Globus pallidus (tissue), 1 donor: ENCODE measurements at regions not wholly inside any gene's neighbourhood (a gene's known extent, or its start where the extent isn't known, plus 50 kb on each side); places are given as distances from the start of the nearest gene placed in this dataset.

ENCODE experiments used
- DNase-seq: peaks from one replicate; pipeline ENCODE4 v3.0.0-alpha.2; 2015; ENCODE audit warnings: low spot score

- no peak for DNase-seq
These were observed 224.1 kb downstream of the BTG1 start for GRCh38 chr12:91921555-91921954.

- DNase-seq: no peak
These were observed 224.9 kb downstream of the BTG1 start for GRCh38 chr12:91920741-91921140.

GRCh38 chr12:91920276-91920675 is 225.4 kb downstream of the BTG1 start:
- no peak for DNase-seq

DNA sequence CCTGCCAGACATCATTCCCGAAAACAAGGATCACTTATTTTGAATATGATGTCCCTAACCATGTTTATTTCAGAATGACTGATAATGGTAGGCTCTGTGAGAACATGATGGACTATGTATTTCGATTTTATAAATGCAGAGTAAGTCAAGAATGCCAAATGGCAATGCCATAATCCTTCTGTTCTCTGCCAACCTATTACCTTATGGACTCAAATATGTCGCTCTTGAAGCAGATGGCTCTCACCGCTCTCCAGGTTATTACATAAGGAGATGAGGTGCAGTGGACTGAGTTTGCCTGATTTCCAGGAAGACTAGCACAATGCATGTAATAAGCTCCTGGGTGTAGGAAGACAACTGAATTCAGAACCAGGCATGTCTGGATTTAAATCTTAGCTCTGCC is 227.2 kb downstream of the BTG1 start:
- no peak for DNase-seq

GRCh38 chr12:91914701-91915100 is 230.9 kb downstream of the BTG1 start:
- DNase-seq: no peak

GRCh38 chr12:91913651-91914050 is 232.0 kb downstream of the BTG1 start:
- no peak for DNase-seq

DNA sequence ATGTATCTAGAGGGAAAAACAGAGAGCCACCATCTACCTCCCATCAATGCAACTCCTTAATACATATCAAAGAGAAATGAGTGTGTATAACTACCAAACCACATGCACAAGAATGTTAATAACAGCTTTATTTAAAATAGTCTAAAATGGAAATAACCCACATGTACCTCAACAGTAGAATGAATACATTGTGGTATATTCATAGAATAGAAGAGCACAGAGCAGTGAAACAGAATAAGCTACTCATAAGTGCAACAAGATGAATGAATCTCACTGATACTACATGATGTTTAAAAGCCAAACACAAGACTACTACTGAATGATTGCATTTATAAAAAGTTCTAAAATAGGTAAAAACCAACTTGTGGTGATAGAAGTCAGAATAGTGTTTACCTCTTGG is 232.5 kb downstream of the BTG1 start:
- DNase-seq: no peak

- no peak for DNase-seq
These were observed 233.5 kb downstream of the BTG1 start for GRCh38 chr12:91912178-91912577.

DNA sequence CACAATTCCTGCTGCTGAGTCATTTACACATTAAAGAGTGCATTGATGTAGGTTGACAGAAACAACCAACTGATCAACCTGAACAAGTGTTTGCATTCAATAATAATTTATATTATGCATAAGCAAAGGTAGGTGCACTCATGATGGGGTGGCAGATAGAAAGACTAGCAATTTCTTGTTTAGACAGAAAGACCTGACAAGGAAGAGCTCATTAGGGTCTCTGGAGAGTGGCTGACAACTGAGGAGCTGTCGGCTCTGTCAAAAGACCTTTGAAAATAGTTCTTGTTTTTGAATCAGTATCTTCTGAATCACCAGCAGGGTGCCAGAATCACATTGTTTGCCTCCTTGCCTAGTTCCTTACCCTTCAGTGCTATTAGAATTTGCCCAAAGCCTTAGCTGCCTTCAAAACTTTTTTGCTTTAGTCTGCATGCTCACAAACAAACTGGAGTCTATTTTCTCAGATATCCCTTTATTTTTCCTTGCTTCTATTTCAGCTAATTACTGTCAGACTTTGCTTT is 234.7 kb downstream of the BTG1 start:
- DNase-seq: no peak

DNA sequence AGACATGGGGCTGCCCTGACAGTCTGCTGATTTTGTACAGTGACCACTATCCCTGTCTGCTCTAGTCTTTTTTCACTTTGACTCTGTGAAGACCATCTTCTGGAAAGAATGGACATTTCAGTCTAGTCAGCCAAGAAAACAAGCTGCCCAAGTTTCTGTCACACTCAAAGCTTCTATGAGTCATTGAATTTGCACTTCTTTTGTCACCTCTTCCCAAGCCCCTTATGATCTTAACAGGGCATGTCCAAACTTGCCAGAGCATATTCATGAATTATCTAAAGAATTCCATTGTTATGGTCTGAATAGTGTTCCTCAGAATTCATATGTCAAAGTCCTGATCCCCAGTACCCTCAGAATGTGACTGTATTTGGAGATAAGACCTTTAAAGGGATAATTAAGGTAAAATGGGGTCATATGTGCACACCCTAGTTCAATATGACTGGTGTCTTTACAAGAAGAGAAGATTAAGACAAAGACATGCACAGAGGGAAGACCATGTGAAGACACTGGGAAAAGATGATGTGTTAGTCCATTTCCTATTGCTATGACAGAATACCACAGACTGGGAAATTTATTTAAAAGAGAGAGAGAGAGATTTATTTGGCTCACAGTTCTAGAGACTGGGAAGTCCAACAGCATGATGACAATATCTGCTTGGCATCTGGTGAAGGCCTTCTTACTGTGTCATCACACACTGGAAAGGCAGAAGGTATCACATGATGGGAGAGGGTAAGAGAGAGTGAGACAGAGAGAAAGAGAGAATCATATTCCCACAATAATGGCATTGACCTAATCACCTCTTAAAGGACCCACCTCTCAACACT is 242.6 kb downstream of the BTG1 start:
- no peak for DNase-seq

- DNase-seq: no peak
These were observed 244.1 kb downstream of the BTG1 start for GRCh38 chr12:91901381-91902074.

GRCh38 chr12:91900971-91901370 is 244.7 kb downstream of the BTG1 start:
- no peak for DNase-seq

- DNase-seq: no peak
These were observed 246.6 kb downstream of the BTG1 start for GRCh38 chr12:91899056-91899455.

- DNase-seq: no peak
These were observed 248.6 kb downstream of the BTG1 start for GRCh38 chr12:91897025-91897515.

DNA sequence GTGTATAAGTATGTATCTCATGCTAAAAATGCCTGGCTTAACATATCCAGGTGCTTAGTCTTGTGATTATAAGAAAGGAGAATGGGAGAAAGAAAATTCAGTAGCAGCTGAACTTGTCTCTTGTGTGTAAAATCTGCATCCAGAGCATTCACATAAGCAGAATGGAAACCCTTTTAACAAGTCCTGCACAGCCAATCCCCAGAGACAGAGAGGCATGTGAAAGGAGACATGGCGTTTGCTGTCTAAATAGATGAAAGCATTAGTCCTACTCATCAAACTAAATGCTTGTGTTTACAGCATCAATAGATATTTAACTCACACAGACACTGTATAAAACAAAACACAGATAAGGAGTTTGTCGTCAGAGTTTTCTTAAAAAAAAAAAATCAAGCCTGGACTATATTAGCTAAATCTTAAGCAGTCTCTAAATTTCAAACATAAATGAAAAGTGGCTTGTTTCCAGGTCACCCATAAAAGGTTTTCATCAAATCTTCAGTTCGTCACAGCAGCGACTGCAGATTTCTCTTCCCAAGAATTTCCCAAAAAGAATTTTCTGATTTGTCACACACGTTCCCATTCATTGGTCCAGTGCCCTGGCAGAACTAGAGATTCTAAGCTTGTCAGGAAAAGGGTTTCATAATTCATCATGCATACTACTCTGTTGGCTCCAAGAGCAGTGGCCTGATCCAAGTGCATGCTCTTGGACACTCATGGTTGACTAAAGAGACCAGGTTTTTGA is 249.2 kb downstream of the BTG1 start:
- no peak for DNase-seq

- no peak for DNase-seq
These were observed 250.7 kb downstream of the BTG1 start for GRCh38 chr12:91894911-91895310.

DNA sequence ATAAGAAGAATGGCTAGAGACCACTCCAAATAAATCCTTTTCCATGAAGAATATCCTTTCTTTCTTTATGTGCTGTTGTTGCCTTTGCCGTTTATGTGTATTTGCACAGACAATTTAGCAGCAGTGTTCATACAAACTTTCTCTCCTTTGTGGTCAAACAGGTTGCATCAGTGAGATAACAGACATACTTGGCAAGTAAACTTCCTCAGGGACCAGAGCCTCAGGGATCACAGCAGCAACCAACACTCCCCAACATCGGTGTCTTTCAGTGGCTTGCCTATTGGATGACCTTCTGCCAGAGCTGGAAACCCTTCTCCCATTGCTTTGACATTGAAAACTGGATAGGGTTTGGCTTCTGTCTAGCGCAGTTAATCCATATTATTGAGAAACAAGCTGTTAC is 252.2 kb downstream of the BTG1 start:
- DNase-seq: no peak

DNA sequence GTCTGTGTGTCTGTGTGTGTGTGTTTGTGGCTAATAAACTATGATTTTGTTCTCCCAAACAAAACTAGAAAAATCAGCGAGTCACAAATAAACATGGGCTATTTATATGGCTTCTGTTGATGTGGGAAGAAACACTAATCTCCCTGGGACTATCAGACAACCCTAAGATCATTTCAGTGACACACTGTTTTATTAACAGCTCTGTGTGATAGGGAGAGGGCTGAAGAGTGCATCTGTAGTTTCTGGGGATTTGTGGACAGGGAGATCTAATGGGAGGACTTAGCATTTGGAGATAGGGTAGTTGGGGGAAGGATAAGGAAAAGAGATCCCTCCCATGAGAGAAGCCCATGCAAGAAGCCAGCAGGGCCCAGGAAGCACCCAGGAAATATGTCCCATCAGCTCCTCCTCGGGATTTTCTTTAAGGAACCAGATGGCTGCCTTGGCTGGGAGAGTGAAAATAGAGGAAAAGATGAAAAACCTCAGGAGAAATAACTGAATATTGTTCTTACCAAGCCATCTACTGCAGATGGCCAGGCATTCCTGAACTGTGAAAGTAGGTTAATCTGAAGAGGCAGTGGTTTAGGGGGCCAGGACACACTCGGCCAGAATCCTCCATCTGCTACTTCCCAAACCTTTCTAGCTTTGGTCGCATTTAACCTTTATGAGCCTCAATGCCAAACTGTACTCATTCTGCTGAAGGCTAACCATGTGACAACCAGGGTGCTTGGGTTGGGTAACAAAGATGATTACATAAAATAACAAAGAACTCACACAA is 253.4 kb downstream of the BTG1 start:
- DNase-seq: no peak

- no peak for DNase-seq
These were observed 254.9 kb downstream of the BTG1 start for GRCh38 chr12:91890742-91891141.

DNA sequence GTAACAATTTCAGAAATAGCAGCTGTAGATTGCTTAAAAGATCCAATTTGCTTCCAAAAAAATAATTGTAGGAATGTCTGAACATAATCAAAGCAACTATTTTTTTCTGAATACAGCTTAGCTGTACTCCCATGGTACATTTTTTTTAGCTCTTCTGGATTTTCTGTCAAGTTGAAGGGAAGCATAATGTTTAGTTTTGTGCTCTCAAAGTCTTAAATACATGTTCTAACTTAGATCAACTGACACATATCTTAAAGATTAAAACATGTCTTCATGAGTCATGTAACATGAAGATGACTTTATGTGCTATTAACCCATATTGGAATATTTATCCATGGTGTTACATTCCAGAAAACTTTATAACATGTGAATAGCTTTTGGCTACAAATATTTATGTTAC is 255.7 kb downstream of the BTG1 start:
- DNase-seq: no peak

GRCh38 chr12:91889059-91889458 is 256.6 kb downstream of the BTG1 start:
- no peak for DNase-seq

DNA sequence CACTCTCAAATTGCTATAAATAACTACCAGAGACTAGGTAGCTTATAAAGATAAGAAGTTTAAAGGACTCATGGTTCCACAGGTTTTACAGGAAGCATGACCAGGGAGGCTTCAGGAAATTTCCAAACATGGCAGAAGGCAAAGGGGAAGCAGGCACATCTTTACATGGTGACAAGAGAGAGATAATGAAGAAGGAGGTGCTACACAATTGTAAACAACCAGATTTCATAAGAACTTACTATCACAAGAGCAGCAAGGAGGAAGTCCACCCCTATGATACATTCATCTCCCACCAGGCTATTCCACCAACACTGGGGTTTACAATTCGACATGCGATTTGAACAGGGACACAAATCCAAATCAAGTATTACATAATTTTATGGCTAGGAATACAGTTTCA is 257.7 kb downstream of the BTG1 start:
- no peak for DNase-seq
